CD1c-positive myeloid dendritic cell (primary cell): ENCODE measurements at regions not wholly inside any gene's neighbourhood (a gene's known extent, or its start where the extent isn't known, plus 50 kb on each side); places are given as distances from the start of the nearest gene placed in this dataset.

ENCODE experiments used
- DNase-seq: peaks from one replicate; pipeline ENCODE4 v3.0.0-alpha.2; 2016; ENCODE audit errors: extremely low spot score

DNA sequence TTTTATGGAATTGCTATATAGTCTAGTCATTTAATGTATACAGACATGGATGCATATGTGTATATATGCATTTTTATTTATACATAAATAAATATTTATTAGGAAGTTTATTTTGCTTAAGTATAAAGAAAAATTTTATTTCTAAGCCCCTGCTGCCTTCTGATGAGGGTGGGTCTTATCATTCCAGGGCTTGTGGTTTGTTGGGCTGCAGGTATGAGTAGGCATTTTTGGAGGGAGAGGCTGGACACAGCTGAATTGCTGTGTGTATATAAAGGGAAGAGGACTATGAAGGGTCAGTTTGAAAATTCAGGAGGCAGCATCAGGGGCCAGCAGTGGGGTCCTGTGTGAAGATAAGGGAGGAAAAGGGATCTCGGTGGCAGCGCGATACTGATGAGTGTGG lies 189.4 kb downstream of the TMEM182 start:
- no peak for DNase-seq

GRCh38 chr2:102967451-102967850 lies 205.6 kb downstream of the TMEM182 start:
- no peak for DNase-seq

DNA sequence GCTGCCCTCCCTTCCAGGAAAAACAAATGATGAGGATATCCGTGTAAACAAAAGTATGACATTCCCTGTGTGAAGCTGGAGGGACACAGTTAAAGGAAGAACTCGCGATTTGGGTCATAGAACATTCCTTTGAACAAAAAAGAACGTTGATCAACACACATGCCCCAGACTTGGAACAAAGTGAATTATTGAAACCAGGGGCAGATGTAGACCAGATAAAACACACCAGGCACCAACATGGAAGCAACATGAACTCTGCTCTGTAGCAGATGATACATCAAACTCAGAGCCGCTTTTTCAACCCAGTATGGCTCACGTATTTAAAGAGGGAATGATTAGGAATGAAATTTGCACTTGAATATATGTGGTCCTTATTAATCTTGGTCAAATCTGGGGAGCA lies 206.5 kb downstream of the TMEM182 start:
- no peak for DNase-seq

DNA sequence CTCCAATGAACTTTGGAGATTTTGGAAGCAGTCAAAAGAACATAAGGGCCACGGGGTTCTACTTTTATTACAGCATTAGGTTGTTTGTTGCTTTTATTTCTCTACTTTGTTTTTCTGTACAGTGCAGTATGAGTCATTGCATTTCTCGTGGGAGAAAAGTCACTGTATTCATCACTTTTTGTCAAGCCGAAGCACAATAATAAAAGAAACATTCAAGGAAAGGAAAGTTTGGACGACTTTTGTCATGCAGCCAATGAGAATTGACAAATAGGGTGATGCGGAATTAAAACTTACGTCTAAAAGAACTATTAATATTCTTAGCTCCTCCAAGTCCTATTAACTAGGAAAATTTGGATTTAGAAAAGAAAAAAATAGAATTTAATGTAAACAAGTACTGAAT lies 209.9 kb downstream of the TMEM182 start:
- DNase-seq = no peak

- DNase-seq = no peak
Observed at GRCh38 chr2:102975996-102976975, 214.5 kb downstream of the TMEM182 start.

- no peak for DNase-seq
Observed at GRCh38 chr2:102977426-102978090, 215.7 kb downstream of the TMEM182 start.

DNA sequence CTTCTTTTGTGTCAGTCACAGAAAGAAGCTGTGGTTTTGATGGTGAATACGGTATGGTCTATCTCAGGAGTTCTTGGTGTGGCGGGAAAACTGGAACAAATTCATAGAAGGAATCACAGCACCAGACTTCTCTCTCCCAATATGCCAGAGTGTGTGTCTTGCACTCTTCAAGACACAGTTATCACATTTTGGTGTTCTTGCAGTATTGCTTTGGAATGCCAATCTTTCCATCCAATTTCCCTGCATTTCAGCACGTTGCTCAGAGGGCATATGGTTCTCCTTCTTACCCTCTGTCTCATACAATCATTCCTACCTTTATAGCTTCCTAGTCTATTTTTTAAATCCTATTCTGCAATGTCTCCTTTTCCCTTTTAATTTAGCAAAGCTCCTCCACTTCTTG lies 216.3 kb downstream of the TMEM182 start:
- no peak for DNase-seq

DNA sequence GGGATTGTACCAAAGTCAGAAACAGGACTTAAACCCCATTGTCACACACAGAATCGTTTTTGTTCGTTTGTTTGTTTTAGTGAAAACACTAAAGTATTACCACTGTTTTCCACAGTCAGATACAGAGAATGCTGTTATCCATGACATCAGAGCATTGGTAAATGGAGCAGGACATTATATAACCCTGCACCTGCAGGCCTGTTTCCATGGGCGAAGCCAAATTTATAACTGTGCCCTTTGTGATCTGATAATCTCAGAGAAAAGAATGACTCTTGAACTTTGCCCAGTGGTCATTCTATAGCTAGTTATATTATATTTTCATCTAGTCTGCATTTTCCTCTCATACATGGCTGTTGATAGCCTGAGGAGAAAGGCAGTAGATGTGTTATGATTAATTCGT lies 217.6 kb downstream of the TMEM182 start:
- DNase-seq = no peak

DNA sequence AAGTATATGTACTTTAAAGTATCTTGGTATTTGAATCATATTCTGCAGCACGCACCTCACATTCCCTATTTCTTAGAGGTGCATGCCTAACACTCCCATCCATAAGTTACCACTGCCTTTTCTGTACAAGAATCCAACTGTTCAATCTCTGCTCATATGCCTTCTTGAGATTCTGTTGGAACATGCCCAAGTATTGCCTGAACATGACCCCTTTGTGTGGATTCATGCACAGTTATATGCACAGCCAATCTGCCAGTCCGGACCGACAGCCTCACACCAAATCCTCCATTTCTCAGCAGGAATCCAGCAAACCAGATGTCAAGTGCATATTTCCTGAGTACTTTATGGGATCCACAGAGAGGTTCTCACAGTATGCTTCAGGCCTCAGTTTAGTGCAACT lies 222.0 kb downstream of the TMEM182 start:
- DNase-seq = no peak

DNA sequence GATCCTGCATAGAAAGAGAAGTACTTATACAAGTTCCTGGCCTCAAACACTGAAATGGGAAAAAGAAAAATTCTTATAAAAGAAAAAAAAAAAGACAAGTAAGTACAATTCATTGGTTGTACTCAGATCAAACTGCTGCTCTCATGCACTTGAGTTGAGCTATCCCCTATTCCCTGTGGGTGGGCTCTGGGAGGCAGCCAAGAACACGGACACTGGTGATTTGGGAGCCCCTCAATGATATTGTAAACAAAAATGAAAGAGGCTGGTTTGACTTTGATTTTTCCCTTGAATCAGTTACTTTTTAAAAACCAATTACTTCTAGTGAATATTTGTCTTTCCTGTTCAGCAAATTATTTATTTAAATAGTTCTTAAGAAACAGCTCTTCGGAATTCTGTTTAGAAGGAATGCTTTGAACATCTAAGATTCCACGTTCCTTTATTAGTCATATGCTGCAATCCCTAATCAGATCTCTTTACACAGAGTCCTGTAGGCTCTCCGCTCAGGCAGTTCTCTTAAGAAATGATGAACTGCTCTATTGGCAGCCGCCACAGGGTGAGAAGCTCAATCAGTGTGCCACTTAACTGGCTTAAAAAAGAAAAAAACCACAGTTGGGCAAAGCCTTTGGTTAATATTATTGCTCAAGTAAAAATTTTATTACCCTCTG lies 225.1 kb downstream of the TMEM182 start:
- no peak for DNase-seq

- DNase-seq = no peak
Observed at GRCh38 chr2:102992607-102993006, 230.8 kb downstream of the TMEM182 start.

GRCh38 chr2:102999958-103000357 lies 238.1 kb downstream of the TMEM182 start:
- no peak for DNase-seq

GRCh38 chr2:103002954-103003353 lies 241.1 kb downstream of the TMEM182 start:
- no peak for DNase-seq

DNA sequence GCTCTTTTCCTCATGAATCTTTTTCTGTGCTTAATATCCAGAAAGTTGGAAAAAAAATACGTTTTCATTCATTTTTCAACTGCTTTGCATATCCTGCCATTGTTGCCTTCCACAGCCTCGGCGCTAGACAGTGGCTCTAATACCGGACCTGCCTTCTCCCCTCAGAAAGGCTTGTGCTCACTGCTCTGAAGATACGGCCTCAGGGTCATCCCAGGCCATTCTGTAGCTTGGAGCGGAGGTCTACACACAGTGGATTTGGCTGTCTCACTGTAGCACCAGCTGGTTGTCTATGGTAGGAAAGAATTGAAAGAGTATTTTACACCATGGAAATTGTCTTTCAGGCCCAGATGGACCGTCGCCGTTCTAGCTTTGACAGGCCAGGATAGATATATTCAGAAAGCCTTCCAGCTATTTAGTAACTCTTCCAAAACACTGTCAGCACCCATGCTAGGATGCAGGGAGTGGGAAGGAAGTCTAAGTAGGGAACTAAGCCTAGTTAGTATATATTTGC lies 242.0 kb downstream of the TMEM182 start:
- no peak for DNase-seq

- DNase-seq = no peak
Observed at GRCh38 chr2:103004426-103004942, 242.7 kb downstream of the TMEM182 start.

DNA sequence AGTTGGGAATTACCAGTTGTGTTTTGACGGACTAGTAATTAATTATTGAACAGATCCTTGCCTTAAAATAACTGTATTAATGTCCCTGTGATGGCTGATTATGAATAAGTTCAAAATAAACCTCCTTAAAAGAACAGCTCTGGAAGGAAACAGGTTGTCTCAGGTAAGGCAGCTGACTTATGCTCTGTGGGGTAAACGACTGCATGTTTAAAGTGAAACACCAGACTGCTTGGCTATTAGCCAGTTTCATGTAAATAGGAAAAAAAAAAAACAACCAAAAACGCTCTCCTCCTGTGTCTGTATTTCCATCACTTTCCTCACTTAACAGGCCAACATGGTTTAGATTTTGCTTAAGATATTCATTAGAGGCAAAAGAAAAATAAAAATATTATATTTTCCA lies 243.6 kb downstream of the TMEM182 start:
- DNase-seq = no peak

GRCh38 chr2:103007086-103007485 lies 245.3 kb downstream of the TMEM182 start:
- no peak for DNase-seq

GRCh38 chr2:103008586-103008985 lies 246.8 kb downstream of the TMEM182 start:
- DNase-seq = no peak

GRCh38 chr2:103009871-103010270 lies 248.0 kb downstream of the TMEM182 start:
- DNase-seq = no peak

DNA sequence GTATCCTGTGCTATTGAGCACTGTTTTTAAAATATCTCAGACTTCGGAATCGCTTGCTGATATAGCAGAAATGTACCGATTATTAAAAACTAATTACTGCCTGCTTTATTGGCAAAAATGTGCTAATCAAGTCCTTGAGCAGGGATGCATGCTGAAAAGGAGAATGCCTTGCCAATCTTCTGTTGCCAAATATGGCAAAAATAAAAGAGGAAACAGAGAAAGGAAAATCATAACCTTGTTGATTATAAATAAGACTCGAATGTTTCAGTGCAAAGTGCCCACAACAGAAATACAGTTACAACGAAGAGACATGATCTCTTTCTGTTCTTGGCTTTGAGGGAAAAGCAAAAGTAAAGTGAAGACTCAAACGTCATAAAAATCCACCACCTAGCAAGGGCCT lies 248.5 kb downstream of the TMEM182 start:
- DNase-seq = no peak

- DNase-seq = no peak
Observed at GRCh38 chr2:103010751-103011150, 248.9 kb downstream of the TMEM182 start.

DNA sequence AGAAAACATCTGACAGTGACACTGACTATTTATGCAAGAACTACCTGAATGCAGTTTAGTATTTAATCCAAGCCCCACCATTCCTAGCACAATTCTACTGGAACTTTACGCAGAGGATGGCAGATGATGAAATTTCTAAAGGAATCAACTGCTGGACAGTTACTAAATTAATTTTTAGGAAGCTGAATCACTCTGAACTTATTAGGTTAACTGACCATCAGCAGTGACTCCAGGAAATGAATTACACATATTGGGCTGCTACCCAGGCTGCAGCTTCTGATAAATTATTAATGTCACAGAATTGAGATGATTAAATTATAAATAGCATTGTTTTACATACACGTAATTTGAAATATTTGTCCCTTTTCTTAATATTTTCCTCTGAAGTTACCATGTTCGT lies 250.8 kb downstream of the TMEM182 start:
- DNase-seq = no peak
